ENCODE measurements at regions not wholly inside any gene's neighbourhood (a gene's known extent, or its start where the extent isn't known, plus 50 kb on each side); places are given as distances from the start of the nearest gene placed in this dataset.

GRCh38 chr6:19128701-19129100, 708.5 kb upstream of the ID4 start (continued):
- TF ChIP-seq, protein P1, sequence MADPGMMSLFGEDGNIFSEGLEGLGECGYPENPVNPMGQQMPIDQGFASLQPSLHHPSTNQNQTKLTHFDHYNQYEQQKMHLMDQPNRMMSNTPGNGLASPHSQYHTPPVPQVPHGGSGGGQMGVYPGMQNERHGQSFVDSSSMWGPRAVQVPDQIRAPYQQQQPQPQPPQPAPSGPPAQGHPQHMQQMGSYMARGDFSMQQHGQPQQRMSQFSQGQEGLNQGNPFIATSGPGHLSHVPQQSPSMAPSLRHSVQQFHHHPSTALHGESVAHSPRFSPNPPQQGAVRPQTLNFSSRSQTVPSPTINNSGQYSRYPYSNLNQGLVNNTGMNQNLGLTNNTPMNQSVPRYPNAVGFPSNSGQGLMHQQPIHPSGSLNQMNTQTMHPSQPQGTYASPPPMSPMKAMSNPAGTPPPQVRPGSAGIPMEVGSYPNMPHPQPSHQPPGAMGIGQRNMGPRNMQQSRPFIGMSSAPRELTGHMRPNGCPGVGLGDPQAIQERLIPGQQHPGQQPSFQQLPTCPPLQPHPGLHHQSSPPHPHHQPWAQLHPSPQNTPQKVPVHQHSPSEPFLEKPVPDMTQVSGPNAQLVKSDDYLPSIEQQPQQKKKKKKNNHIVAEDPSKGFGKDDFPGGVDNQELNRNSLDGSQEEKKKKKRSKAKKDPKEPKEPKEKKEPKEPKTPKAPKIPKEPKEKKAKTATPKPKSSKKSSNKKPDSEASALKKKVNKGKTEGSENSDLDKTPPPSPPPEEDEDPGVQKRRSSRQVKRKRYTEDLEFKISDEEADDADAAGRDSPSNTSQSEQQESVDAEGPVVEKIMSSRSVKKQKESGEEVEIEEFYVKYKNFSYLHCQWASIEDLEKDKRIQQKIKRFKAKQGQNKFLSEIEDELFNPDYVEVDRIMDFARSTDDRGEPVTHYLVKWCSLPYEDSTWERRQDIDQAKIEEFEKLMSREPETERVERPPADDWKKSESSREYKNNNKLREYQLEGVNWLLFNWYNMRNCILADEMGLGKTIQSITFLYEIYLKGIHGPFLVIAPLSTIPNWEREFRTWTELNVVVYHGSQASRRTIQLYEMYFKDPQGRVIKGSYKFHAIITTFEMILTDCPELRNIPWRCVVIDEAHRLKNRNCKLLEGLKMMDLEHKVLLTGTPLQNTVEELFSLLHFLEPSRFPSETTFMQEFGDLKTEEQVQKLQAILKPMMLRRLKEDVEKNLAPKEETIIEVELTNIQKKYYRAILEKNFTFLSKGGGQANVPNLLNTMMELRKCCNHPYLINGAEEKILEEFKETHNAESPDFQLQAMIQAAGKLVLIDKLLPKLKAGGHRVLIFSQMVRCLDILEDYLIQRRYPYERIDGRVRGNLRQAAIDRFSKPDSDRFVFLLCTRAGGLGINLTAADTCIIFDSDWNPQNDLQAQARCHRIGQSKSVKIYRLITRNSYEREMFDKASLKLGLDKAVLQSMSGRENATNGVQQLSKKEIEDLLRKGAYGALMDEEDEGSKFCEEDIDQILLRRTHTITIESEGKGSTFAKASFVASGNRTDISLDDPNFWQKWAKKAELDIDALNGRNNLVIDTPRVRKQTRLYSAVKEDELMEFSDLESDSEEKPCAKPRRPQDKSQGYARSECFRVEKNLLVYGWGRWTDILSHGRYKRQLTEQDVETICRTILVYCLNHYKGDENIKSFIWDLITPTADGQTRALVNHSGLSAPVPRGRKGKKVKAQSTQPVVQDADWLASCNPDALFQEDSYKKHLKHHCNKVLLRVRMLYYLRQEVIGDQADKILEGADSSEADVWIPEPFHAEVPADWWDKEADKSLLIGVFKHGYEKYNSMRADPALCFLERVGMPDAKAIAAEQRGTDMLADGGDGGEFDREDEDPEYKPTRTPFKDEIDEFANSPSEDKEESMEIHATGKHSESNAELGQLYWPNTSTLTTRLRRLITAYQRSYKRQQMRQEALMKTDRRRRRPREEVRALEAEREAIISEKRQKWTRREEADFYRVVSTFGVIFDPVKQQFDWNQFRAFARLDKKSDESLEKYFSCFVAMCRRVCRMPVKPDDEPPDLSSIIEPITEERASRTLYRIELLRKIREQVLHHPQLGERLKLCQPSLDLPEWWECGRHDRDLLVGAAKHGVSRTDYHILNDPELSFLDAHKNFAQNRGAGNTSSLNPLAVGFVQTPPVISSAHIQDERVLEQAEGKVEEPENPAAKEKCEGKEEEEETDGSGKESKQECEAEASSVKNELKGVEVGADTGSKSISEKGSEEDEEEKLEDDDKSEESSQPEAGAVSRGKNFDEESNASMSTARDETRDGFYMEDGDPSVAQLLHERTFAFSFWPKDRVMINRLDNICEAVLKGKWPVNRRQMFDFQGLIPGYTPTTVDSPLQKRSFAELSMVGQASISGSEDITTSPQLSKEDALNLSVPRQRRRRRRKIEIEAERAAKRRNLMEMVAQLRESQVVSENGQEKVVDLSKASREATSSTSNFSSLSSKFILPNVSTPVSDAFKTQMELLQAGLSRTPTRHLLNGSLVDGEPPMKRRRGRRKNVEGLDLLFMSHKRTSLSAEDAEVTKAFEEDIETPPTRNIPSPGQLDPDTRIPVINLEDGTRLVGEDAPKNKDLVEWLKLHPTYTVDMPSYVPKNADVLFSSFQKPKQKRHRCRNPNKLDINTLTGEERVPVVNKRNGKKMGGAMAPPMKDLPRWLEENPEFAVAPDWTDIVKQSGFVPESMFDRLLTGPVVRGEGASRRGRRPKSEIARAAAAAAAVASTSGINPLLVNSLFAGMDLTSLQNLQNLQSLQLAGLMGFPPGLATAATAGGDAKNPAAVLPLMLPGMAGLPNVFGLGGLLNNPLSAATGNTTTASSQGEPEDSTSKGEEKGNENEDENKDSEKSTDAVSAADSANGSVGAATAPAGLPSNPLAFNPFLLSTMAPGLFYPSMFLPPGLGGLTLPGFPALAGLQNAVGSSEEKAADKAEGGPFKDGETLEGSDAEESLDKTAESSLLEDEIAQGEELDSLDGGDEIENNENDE (IDR thresholded peaks at IDR 0.05; ENCODE audit: insufficient replicate concordance, low read length), result no peak
- TF ChIP-seq KDM1A (IDR thresholded peaks at IDR 0.05; ENCODE audit: borderline replicate concordance, low read length), result no peak

Measured in H1 (cell line).